Liver (tissue), 3 donors: ENCODE measurements at regions not wholly inside any gene's neighbourhood (a gene's known extent, or its start where the extent isn't known, plus 50 kb on each side); places are given as distances from the start of the nearest gene placed in this dataset.

Experiments
- TAF1 ChIP-seq: conservative IDR thresholded peaks from 2 replicates; pipeline ENCODE4 v1.6.1; 2016; ENCODE audit warnings: antibody characterized with exemption, mild to moderate bottlenecking
- TF ChIP-seq, protein P1 (sequence below): fragments of 150-350 bp; IDR thresholded peaks from 2 replicates; pipeline ENCODE4 v1.5.1; 2017; ENCODE audit warnings: improper control_type of control experiment, low read depth, low read length; ENCODE audit not compliant: missing input control
- donor health status: healthy.
- donor health status: healthy.

DNA sequence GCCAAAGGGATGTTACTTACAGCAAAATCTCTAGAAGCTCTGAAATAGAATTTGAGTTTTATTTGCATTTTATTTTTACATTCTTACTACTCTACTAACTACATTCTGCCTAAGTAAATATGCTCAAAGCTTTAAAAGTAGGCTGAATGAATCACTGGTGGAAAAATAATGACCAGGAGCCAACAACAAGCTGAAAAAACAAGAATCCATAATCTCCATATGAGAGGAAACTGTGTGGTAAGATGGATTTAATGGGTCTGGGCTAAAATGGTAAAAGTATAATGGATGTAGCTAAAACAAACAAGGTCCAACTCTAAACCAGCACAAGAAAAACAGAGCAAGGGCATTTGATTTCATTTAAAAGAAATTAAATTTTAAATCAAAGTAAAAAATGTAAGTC lies 525.8 kb upstream of the FTMT start:
- TF ChIP-seq, protein P1, sequence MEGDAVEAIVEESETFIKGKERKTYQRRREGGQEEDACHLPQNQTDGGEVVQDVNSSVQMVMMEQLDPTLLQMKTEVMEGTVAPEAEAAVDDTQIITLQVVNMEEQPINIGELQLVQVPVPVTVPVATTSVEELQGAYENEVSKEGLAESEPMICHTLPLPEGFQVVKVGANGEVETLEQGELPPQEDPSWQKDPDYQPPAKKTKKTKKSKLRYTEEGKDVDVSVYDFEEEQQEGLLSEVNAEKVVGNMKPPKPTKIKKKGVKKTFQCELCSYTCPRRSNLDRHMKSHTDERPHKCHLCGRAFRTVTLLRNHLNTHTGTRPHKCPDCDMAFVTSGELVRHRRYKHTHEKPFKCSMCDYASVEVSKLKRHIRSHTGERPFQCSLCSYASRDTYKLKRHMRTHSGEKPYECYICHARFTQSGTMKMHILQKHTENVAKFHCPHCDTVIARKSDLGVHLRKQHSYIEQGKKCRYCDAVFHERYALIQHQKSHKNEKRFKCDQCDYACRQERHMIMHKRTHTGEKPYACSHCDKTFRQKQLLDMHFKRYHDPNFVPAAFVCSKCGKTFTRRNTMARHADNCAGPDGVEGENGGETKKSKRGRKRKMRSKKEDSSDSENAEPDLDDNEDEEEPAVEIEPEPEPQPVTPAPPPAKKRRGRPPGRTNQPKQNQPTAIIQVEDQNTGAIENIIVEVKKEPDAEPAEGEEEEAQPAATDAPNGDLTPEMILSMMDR = no peak
- TF ChIP-seq TAF1 = no peak
